Progenitor cell of endocrine pancreas (in vitro differentiated cells): ENCODE measurements at regions not wholly inside any gene's neighbourhood (a gene's known extent, or its start where the extent isn't known, plus 50 kb on each side); places are given as distances from the start of the nearest gene placed in this dataset.

Experiments
- DNase-seq: peaks from one replicate; pipeline ENCODE4 v3.0.0; 2021; ENCODE audit warnings: low spot score; ENCODE audit not compliant: unreplicated experiment
- H3K27ac Mint-ChIP-seq: 2 replicates; pipeline ENCODE4 v1.8.0; 2021; ENCODE audit warnings: mild to moderate bottlenecking, moderate library complexity, mixed read lengths
- H3K27me3 Mint-ChIP-seq: 2 replicates; pipeline ENCODE4 v1.8.0; 2021; ENCODE audit warnings: mixed read lengths
- H3K36me3 Mint-ChIP-seq: 2 replicates; pipeline ENCODE4 v1.8.0; 2022; ENCODE audit warnings: mixed read lengths; ENCODE audit not compliant: insufficient read depth
- H3K4me1 Mint-ChIP-seq: 2 replicates; pipeline ENCODE4 v1.8.0; 2021; ENCODE audit warnings: low read depth, mixed read lengths
- H3K4me3 Mint-ChIP-seq: 2 replicates; pipeline ENCODE4 v1.8.0; 2021; ENCODE audit warnings: low read depth, mild to moderate bottlenecking, moderate library complexity, mixed read lengths
- H3K9me3 Mint-ChIP-seq: 2 replicates; pipeline ENCODE4 v1.8.0; 2021; ENCODE audit warnings: low read depth, mixed read lengths
- TF ChIP-seq, protein P1 (sequence below): fragments of 200-600 bp; sonication (generic); IDR thresholded peaks from one replicate; pipeline ENCODE4 v1.5.0; 2021; ENCODE audit warnings: antibody characterized with exemption, mild to moderate bottlenecking; ENCODE audit not compliant: unreplicated experiment

- no peaks in the 10 kb centered on the region for H3K27me3 Mint-ChIP-seq
- DNase-seq = no peak
- no peaks in the 10 kb centered on the region for H3K36me3 Mint-ChIP-seq
- no peaks in the 10 kb centered on the region for H3K4me1 Mint-ChIP-seq
- no peak overlapping the region for H3K4me3 Mint-ChIP-seq
- H3K9me3 Mint-ChIP-seq = no peaks in the 10 kb centered on the region
- H3K27ac Mint-ChIP-seq = no peak overlapping the region
- TF ChIP-seq, protein P1, sequence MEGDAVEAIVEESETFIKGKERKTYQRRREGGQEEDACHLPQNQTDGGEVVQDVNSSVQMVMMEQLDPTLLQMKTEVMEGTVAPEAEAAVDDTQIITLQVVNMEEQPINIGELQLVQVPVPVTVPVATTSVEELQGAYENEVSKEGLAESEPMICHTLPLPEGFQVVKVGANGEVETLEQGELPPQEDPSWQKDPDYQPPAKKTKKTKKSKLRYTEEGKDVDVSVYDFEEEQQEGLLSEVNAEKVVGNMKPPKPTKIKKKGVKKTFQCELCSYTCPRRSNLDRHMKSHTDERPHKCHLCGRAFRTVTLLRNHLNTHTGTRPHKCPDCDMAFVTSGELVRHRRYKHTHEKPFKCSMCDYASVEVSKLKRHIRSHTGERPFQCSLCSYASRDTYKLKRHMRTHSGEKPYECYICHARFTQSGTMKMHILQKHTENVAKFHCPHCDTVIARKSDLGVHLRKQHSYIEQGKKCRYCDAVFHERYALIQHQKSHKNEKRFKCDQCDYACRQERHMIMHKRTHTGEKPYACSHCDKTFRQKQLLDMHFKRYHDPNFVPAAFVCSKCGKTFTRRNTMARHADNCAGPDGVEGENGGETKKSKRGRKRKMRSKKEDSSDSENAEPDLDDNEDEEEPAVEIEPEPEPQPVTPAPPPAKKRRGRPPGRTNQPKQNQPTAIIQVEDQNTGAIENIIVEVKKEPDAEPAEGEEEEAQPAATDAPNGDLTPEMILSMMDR = no peak
Observed at GRCh38 chr2:157164891-157165290, 92.6 kb upstream of the GALNT5 start.

GRCh38 chr2:157168501-157168900, 89.0 kb upstream of the GALNT5 start:
- no peak for DNase-seq
- H3K36me3 Mint-ChIP-seq = no peaks in the 10 kb centered on the region
- H3K4me3 Mint-ChIP-seq = no peak overlapping the region
- H3K9me3 Mint-ChIP-seq = no peaks in the 10 kb centered on the region
- TF ChIP-seq, protein P1 = no peak
- H3K27me3 Mint-ChIP-seq = no peaks in the 10 kb centered on the region
- no peaks in the 10 kb centered on the region for H3K4me1 Mint-ChIP-seq
- no peak overlapping the region for H3K27ac Mint-ChIP-seq

GRCh38 chr2:157169889-157170288, 87.6 kb upstream of the GALNT5 start:
- Mint-ChIP-seq H3K4me1 (no peaks in the 10 kb centered on the region), H3K27ac (no peak overlapping the region), H3K9me3 (no peaks in the 10 kb centered on the region), H3K4me3 (no peak overlapping the region), H3K36me3 (no peaks in the 10 kb centered on the region), H3K27me3 (no peaks in the 10 kb centered on the region)
- no peak for DNase-seq
- TF ChIP-seq, protein P1 = no peak

DNA sequence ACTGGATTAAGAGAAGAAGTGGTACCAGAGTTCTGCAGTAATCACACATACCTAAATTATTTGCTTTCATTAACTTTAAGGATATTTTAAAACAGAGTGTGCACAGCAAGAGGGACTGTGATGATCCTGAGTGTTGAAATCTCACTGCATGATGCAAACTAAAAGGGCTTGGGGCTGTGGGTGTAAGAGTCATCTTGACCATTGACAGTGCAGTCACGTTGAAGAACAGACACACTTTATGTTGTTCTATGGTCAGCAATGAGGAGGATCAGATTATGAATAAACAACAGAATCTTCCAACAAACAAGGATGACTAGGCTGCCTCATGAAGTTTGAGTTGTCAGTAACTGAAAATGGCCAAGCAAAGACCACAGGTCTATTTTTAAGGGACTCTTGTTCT, 87.2 kb upstream of the GALNT5 start:
- Mint-ChIP-seq H3K27me3 (no peaks in the 10 kb centered on the region), H3K36me3 (no peaks in the 10 kb centered on the region), H3K27ac (no peak overlapping the region), H3K4me1 (no peaks in the 10 kb centered on the region), H3K9me3 (no peaks in the 10 kb centered on the region), H3K4me3 (no peak overlapping the region)
- TF ChIP-seq, protein P1 = no peak
- DNase-seq = no peak

DNA sequence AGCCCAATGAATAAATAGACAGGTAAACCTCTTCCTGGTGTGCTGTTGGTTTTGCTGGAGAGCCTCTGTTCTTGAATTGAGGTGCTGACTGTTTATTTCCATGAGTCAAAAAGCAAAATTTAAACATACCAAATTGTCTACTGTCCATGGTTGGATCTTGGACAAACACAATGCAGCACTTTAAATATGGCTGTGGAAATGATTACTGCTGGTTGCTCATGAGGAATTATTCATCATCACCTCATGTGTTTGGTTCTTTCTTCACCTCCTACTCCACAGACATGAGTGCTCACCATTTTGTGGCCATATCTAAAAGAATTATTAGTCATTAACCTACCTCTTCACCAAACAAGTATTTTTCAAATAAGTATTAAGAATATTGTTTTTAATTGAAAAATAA, 85.3 kb upstream of the GALNT5 start:
- no peaks in the 10 kb centered on the region for H3K4me1 Mint-ChIP-seq
- H3K27ac Mint-ChIP-seq = no peak overlapping the region
- no peak overlapping the region for H3K4me3 Mint-ChIP-seq
- H3K36me3 Mint-ChIP-seq = no peaks in the 10 kb centered on the region
- no peak for DNase-seq
- TF ChIP-seq, protein P1 = no peak
- H3K9me3 Mint-ChIP-seq = no peaks in the 10 kb centered on the region
- H3K27me3 Mint-ChIP-seq = no peaks in the 10 kb centered on the region
